Type B pancreatic cell (in vitro differentiated cells): ENCODE measurements at regions not wholly inside any gene's neighbourhood (a gene's known extent, or its start where the extent isn't known, plus 50 kb on each side); places are given as distances from the start of the nearest gene placed in this dataset.
"Not testable (repeated sequence)": the region's sequence is repeated elsewhere in the genome, so short reads cannot be mapped to it uniquely, and the experiment has no call there.

ENCODE experiments used
- DNase-seq: peaks from one replicate; pipeline ENCODE4 v3.0.0; 2021; ENCODE audit warnings: mixed read lengths; ENCODE audit not compliant: unreplicated experiment; ENCODE audit errors: extremely low spot score
- H3K27ac Mint-ChIP-seq: 2 replicates; pipeline ENCODE4 v1.8.0; 2021; ENCODE audit warnings: mild to moderate bottlenecking, mixed read lengths
- H3K27me3 Mint-ChIP-seq: 2 replicates; pipeline ENCODE4 v1.8.0; 2021; ENCODE audit warnings: mixed read lengths
- H3K36me3 Mint-ChIP-seq: 2 replicates; pipeline ENCODE4 v1.8.0; 2021; ENCODE audit warnings: mixed read lengths
- H3K4me1 Mint-ChIP-seq: one replicate; pipeline ENCODE4 v1.8.0; 2021; ENCODE audit warnings: mixed read lengths; ENCODE audit not compliant: unreplicated experiment
- H3K4me3 Mint-ChIP-seq: 2 replicates; pipeline ENCODE4 v1.8.0; 2021; ENCODE audit warnings: mild to moderate bottlenecking, mixed read lengths
- H3K9me3 Mint-ChIP-seq: 2 replicates; pipeline ENCODE4 v1.8.0; 2021; ENCODE audit warnings: mixed read lengths
- CTCF ChIP-seq: fragments of 200-600 bp; sonication (generic); conservative IDR thresholded peaks from 2 replicates; pipeline ENCODE4 v1.5.0; 2021; ENCODE audit warnings: antibody characterized with exemption, mild to moderate bottlenecking

GRCh38 chr13:58495668-58496067 is 864.1 kb downstream of the PCDH17 start:
- Mint-ChIP-seq H3K9me3 (no peaks in the 10 kb centered on the region), H3K27ac (no peak overlapping the region), H3K36me3 (no peaks in the 10 kb centered on the region), H3K4me3 (no peak overlapping the region), H3K4me1 (peaks cover 18% of the 10 kb centered on the region), H3K27me3 (no peaks in the 10 kb centered on the region)
- no peak for TF ChIP-seq CTCF
- DNase-seq, result no peak

- TF ChIP-seq CTCF, result no peak
- Mint-ChIP-seq H3K9me3 (no peaks in the 10 kb centered on the region), H3K4me1 (peaks cover 36% of the 10 kb centered on the region), H3K27me3 (no peaks in the 10 kb centered on the region), H3K27ac (peak overlapping the region; percentile 1), H3K4me3 (no peak overlapping the region), H3K36me3 (no peaks in the 10 kb centered on the region)
- no peak for DNase-seq
Measured at GRCh38 chr13:58500938-58501337, 869.4 kb downstream of the PCDH17 start.

- H3K9me3 Mint-ChIP-seq, H3K36me3 Mint-ChIP-seq, DNase-seq, H3K27me3 Mint-ChIP-seq, H3K27ac Mint-ChIP-seq, H3K4me3 Mint-ChIP-seq: not testable (repeated sequence)
- H3K4me1 Mint-ChIP-seq, result peaks cover 24% of the 10 kb centered on the region
Measured at GRCh38 chr13:58504202-58504700, 872.7 kb downstream of the PCDH17 start.

GRCh38 chr13:58505262-58505920 is 873.8 kb downstream of the PCDH17 start:
- peaks cover 21% of the 10 kb centered on the region for H3K4me1 Mint-ChIP-seq
- H3K4me3 Mint-ChIP-seq, H3K9me3 Mint-ChIP-seq, H3K27me3 Mint-ChIP-seq, H3K36me3 Mint-ChIP-seq, H3K27ac Mint-ChIP-seq, DNase-seq: not testable (repeated sequence)

GRCh38 chr13:58528351-58528750 is 896.8 kb downstream of the PCDH17 start:
- peaks cover 4% of the 10 kb centered on the region for H3K9me3 Mint-ChIP-seq
- no peak overlapping the region for H3K4me3 Mint-ChIP-seq
- no peaks in the 10 kb centered on the region for H3K36me3 Mint-ChIP-seq
- H3K4me1 Mint-ChIP-seq, result no peaks in the 10 kb centered on the region
- H3K27ac Mint-ChIP-seq, result no peak overlapping the region
- no peaks in the 10 kb centered on the region for H3K27me3 Mint-ChIP-seq
- no peak for DNase-seq
- TF ChIP-seq CTCF, result no peak

- TF ChIP-seq CTCF, result no peak
- H3K36me3 Mint-ChIP-seq, result no peaks in the 10 kb centered on the region
- no peak overlapping the region for H3K4me3 Mint-ChIP-seq
- H3K4me1 Mint-ChIP-seq, result no peaks in the 10 kb centered on the region
- no peak overlapping the region for H3K27ac Mint-ChIP-seq
- DNase-seq, result no peak
- H3K27me3 Mint-ChIP-seq, result no peaks in the 10 kb centered on the region
- H3K9me3 Mint-ChIP-seq, result peaks cover 4% of the 10 kb centered on the region
Measured at GRCh38 chr13:58531614-58532013, 900.1 kb downstream of the PCDH17 start.
